ENCODE measurements at regions not wholly inside any gene's neighbourhood (a gene's known extent, or its start where the extent isn't known, plus 50 kb on each side); places are given as distances from the start of the nearest gene placed in this dataset.
"Not testable (repeated sequence)": the region's sequence is repeated elsewhere in the genome, so short reads cannot be mapped to it uniquely, and the experiment has no call there.

GRCh38 chr4:116639070-116639577, 446.3 kb downstream of the TRAM1L1 start:
- DNase-seq, result no peak

- no peak for DNase-seq
Measured at GRCh38 chr4:116638592-116638991, 446.8 kb downstream of the TRAM1L1 start.

GRCh38 chr4:116636917-116637316, 448.5 kb downstream of the TRAM1L1 start:
- no peak for DNase-seq

- DNase-seq, result no peak
Measured at GRCh38 chr4:116632269-116632668, 453.1 kb downstream of the TRAM1L1 start.

- no peak for DNase-seq
Measured at GRCh38 chr4:116628598-116628997, 456.8 kb downstream of the TRAM1L1 start.

- DNase-seq, result no peak
Measured at GRCh38 chr4:116627545-116627944, 457.8 kb downstream of the TRAM1L1 start.

GRCh38 chr4:116619508-116619907, 465.9 kb downstream of the TRAM1L1 start:
- not testable (repeated sequence) for DNase-seq

GRCh38 chr4:116618638-116619037, 466.7 kb downstream of the TRAM1L1 start:
- DNase-seq, result no peak

- DNase-seq, result no peak
Measured at GRCh38 chr4:116603096-116603495, 482.3 kb downstream of the TRAM1L1 start.

- DNase-seq, result no peak
Measured at GRCh38 chr4:116599859-116600258, 485.5 kb downstream of the TRAM1L1 start.

- DNase-seq, result no peak
Measured at GRCh38 chr4:116598980-116599789, 486.2 kb downstream of the TRAM1L1 start.

GRCh38 chr4:116598155-116598979, 487.0 kb downstream of the TRAM1L1 start:
- DNase-seq, result no peak

- DNase-seq, result no peak
Measured at GRCh38 chr4:116590648-116591047, 494.7 kb downstream of the TRAM1L1 start.

- no peak for DNase-seq
Measured at GRCh38 chr4:116588783-116589182, 496.6 kb downstream of the TRAM1L1 start.

- no peak for DNase-seq
Measured at GRCh38 chr4:116585246-116585645, 500.1 kb downstream of the TRAM1L1 start.

- DNase-seq, result no peak
Measured at GRCh38 chr4:116577321-116577720, 508.1 kb downstream of the TRAM1L1 start.

- no peak for DNase-seq
Measured at GRCh38 chr4:116573540-116573939, 511.8 kb downstream of the TRAM1L1 start.

GRCh38 chr4:116561768-116562167, 523.6 kb downstream of the TRAM1L1 start:
- DNase-seq, result no peak

GRCh38 chr4:116551806-116552205, 533.6 kb downstream of the TRAM1L1 start:
- no peak for DNase-seq

GRCh38 chr4:116547632-116548031, 537.7 kb downstream of the TRAM1L1 start:
- DNase-seq, result no peak

- DNase-seq, result no peak
Measured at GRCh38 chr4:116546759-116547158, 538.6 kb downstream of the TRAM1L1 start.

GRCh38 chr4:116544946-116545345, 540.4 kb downstream of the TRAM1L1 start:
- DNase-seq, result no peak

- DNase-seq, result no peak
Measured at GRCh38 chr4:116539744-116540143, 545.6 kb downstream of the TRAM1L1 start.

- no peak for DNase-seq
Measured at GRCh38 chr4:116537828-116538227, 547.5 kb downstream of the TRAM1L1 start.

Data from CD4-positive, alpha-beta T cell treated with Interleukin-6 for 4 hours (primary cell).